GM08714 (cell line): ENCODE measurements at regions not wholly inside any gene's neighbourhood (a gene's known extent, or its start where the extent isn't known, plus 50 kb on each side); places are given as distances from the start of the nearest gene placed in this dataset.

Experiments
- H3K4me3 ChIP-seq: fragments of 200-500 bp; sonication (Bioruptor generic); 2 replicates; pipeline ENCODE4 v1.5.1; 2014; ENCODE audit warnings: mild to moderate bottlenecking, low read length, inconsistent platforms
- ZNF274 ChIP-seq: IDR thresholded peaks from 2 replicates; pipeline ENCODE4 v1.6.1; 2012; ENCODE audit warnings: mild to moderate bottlenecking, low read depth, low read length

DNA sequence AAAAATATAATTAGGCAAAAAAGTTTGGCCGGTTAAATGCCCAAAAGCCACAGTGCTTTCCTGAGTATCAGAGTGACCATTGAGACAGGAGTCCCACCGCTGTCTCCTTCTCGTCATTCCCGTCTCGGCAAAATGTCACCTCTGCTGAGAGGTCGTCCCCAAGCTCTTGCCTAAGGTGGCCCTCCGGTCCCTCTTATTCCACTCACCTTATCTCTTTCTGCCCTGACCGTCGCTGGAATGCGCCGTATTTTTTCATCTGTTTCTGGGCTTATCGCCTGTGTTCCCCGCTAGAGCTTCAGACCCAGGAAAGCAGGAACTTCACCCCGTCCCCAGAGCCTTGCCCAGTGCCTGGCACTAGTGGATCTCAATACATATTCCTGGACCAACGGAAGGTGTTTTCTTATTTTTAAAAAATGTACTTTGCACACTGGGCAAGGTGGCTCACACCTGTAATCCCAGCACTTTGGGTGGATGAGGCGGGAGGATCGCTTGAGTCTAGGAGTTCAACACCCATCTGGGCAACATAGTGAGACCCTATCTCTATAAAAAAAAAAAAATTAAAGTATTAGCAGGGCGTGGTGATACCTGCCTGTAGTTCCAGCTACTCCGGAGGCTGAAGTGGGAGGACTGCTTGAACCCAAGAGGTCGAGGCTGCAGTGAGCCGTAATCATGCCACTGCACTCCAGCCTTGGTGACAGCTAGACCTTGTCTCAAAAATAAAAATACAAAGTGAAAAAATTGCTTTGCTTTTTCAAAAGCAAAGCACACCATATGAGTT is 122.8 kb upstream of the PTPN1 start:
- no peak for TF ChIP-seq ZNF274

DNA sequence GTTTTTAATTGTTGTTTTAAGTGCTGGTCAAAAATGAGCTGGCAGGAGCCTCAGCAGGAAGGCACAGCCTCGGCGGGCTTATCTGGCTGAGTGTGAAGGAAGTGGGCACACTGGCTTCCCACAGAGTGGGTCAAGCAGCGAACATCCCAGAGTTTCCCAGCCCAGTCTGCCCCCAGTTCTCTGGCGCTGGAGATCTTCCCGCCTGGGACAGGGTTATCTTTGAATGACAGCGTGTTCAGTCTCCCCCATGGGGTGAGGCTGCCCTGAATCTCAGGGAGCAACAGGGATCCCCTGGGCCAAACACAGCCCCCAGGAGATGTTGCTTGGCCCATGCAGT is 122.2 kb upstream of the PTPN1 start:
- TF ChIP-seq ZNF274: no peak

More for the DNA sequence above, 122.8 kb upstream of the PTPN1 start:
- no peak overlapping the region for H3K4me3 ChIP-seq

DNA sequence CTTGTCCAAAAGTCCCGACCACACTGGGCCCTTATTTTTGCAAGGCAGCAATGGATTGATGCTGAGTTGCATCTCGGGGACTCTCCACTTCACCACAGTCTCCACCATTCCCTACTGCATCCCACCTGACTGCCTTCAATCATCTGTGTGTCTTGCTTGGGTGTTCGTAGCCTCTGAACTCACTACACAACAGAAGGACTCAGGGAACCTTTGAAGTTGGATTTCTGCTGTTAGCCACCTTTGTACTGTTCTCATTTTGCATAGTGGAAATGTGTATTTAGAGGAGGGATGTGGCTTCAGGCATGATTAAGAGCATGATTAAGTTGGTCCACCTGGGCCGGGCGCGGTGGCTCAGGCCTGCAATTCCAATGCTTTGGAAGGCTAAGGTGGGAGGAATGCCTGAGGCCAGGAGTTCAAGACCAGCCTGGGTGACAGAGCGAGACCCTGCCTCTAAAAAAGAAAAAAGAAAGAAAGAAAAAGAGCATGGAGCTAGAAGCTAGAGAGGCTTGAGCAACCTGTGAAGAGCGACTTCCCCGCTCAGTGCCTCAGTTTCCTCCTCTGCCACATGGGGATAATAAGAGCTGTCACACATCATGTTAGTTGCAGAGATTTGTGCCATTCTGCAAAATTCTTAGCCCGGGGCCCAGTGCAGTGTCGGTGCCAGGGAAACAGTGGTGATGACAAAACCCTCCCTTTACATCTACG is 121.3 kb upstream of the PTPN1 start:
- no peak for TF ChIP-seq ZNF274
- H3K4me3 ChIP-seq: no peak overlapping the region

More for the DNA sequence above, 122.2 kb upstream of the PTPN1 start:
- H3K4me3 ChIP-seq: no peak overlapping the region

DNA sequence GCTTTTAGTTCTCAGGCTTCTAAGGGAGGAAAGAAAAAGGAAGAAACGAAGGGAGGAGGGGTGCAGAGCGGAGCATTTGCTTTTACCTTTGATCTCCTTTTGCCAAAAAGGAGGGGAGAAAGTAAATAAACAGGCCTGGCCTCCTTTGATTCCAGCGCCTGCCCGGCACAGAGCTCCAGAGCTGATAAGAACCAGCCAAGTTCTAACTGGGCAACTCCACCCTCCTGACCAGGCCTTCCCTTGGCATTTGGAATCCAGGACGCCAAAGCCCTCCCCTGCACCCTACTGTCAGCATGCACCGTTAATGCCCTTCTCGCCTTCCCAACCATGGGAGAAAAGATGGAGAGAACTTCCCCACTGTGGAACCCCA is 120.8 kb upstream of the PTPN1 start:
- no peak for TF ChIP-seq ZNF274

DNA sequence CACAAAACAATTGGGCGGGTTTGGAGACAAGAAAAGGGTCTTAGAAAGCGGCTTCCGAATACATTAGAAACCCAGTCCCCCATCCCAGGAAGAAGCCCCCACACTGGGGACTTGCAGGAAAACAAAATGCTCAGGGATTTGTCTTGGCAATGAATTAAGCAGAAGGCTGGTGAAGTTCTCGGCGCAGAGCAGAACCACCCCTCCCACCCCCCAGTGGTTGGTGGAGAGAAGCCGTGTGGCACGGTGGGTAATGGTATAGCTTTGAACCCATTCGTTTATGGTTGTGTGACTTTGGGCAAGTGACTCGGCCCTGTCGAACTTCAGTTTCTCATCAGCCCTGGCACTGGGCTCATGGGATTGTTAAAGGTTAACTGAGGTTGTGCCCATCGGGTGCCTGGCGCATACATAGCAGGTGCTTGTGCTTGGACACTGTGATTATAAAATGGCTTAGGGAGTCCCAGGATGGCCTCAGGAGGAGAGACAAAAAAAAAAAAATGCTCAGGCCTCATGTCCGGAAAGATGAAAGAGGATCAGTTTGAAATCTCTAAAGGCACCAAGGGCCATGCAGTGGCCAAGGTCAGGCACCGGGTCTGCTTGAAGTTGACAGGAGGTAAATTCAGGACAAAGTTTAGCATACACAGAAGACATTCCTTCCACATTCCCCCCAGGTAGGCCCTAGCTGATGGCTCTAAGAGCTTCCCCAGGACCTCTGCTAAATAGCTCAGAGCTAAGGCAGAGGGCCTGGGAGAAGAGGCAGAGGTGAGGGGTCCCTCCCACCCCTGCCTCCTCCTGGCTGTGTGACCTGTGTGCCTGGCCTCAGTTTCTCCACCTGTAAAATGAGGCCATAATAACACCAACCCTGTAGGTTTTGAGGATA is 120.1 kb upstream of the PTPN1 start:
- no peak for TF ChIP-seq ZNF274
- H3K4me3 ChIP-seq: no peak overlapping the region

More for the DNA sequence above, 120.8 kb upstream of the PTPN1 start:
- H3K4me3 ChIP-seq: no peak overlapping the region

DNA sequence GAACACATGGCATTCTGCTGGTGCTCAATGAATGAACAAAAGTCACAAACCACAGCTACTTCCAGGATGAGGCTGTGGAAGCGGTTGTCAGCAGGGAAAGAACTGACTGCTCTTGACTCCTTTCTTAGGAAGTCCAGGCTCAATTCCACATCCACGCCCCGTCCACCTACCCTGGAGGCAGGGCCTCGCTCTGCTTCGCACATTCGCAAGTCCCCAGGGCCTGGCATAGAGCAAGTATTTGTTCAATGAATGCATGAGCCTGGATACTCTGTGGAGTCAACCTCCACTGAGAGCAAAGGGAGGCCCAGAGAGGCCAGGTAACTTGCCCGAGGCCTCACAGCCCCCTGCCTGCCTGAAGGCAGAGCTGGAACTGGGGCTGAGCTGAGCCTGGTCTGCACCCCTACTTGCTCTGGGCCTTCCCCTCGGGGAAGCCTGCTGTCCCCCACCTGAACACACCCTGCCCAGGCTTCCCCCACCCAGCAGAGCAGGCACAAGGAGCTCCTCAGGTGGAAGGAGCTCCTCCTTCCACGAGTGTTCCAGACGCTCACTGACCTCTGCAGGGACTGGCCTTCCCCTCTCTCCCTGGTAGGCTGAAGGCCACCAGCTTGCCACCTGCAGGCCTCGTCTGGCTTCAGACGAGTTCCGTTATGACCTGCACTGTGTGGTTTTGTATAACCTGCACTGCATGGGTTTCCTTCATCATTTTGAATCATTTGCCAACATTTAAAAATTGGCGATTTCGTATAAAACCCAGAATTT is 119.3 kb upstream of the PTPN1 start:
- H3K4me3 ChIP-seq: no peak overlapping the region
- no peak for TF ChIP-seq ZNF274

DNA sequence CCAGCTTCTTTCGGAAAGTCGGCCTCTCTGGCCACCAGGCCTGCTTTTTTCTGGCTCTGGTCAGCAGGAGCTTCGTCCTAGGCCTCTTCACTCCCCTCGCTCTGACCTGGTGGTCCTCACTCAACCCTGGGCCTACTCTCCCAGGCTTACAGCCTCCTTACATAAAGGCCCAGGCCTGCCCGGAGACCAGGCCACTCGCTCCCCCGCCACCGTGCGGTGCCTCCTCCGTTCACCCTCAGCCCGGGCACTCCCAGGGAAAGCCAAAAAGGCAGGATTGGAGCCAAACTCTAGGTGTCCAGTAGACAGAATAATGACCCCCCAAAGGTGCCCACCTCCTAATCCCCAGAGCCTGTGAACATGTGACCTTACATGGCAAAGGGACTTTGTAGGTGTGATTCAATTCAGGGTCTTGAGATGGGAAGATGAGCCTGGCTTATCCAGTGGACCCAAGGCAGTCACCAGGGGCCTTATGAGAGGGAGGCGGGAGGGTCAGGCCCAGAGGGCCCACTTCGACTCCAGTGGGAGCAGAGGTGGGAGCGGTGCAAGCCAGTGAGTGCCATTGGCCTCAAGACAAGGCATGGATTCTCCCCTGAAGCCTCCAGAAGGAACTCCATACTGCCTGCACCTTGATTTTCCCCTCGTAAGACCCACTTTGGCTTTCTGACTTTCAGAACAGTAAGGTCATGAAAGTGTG is 118.6 kb upstream of the PTPN1 start:
- no peak for TF ChIP-seq ZNF274

DNA sequence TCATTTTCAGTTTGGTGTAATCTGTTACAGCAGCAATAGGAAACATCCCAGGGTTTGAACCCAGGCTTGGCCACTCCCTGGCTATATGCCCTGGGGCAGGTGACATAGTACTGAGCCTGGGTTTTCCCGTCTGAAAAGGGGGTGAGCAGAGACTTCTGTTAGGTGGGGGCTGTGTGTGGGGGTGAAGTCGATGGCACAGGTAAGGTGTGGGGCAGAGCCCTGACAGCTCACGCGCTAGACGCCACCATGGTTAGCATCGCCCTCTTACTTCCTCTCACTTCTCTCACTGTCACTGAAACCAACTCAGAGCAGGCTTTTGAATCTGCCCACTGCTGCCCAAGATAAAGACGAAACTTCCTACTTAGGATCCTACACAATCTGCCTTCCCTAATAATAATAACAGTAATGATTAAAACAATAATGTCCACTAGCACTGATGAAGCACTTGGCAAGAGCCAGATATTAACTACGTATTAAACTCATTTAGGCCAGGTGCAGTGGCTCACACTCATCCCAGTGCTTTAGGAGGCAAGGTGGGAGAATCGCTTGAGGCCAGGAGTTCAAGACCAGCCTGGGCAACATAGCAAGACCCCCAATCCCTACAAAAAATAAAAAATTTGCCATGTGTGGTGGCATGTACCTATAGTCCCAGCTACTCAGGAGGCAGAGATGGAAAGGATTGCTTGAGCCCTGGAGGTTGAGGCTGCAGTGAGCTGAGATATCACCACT is 117.9 kb upstream of the PTPN1 start:
- no peak overlapping the region for H3K4me3 ChIP-seq
- TF ChIP-seq ZNF274: no peak

More for the DNA sequence above, 118.6 kb upstream of the PTPN1 start:
- H3K4me3 ChIP-seq: no peak overlapping the region

DNA sequence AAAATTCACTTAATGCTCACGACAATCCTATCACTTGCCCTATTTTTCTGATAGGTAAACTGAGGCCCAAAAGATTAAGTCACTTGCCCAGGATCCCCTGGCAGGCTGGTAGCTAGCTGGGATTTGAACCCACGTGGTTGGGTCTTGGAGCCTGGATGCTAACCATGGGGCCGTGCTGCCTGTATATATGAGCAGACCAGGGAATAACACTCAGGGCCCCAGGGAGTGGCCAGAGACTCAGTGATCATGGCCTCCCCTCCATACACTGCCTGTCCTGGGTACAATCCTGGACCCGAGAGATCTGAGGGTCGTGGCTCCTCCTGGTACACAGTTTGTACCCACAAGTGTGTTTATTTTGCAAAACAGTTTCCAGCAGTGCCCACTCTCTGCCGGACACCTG is 116.9 kb upstream of the PTPN1 start:
- no peak overlapping the region for H3K4me3 ChIP-seq
- no peak for TF ChIP-seq ZNF274

DNA sequence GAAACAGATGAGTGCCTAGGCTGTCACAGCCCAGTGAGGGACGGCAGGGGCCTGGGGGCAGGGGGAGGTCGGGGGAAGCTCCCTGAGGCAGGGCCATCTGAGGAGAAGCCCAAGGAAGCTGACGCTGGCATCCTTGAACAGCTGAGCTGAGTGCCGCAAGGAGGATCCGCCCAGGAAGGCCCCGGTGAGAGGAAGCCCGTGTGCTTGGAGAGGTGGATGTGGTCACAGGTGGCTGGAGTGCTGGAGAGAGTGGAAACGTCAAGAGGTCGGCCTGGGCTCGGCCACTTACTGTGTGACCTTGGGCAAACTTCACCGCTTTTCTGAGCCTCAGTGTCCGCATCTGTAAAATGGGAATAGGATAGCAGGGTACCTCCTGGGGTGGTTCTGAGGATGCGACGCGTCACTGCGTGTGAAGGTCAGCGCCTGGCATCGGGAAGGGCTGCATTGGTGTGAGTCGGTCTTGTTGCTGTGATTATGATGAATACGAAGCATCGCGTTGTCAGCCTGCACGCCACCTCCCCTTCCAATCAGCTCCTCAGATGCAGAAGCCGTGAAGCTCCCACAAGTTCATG is 116.1 kb upstream of the PTPN1 start:
- H3K4me3 ChIP-seq: no peak overlapping the region
- no peak for TF ChIP-seq ZNF274

DNA sequence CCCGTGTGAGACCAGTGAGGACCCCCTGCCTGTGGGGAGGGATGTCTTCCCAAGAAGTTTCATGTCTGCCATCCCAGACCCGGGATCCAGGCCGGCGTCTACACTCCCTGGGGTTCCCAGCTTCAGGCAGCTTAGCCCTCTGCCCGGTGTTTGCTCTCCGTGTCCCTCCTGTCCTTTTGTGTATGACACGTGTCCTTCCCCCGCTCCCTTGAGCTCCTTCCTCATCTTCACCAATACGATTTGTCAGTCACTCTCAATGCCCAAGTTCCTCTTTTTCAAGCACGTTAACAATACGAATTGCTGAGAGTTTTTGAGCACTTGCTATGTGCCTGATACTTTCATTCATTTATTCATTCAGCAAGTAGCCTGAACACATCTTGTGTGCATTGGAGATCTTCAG is 115.6 kb upstream of the PTPN1 start:
- no peak for TF ChIP-seq ZNF274
- no peak overlapping the region for H3K4me3 ChIP-seq

DNA sequence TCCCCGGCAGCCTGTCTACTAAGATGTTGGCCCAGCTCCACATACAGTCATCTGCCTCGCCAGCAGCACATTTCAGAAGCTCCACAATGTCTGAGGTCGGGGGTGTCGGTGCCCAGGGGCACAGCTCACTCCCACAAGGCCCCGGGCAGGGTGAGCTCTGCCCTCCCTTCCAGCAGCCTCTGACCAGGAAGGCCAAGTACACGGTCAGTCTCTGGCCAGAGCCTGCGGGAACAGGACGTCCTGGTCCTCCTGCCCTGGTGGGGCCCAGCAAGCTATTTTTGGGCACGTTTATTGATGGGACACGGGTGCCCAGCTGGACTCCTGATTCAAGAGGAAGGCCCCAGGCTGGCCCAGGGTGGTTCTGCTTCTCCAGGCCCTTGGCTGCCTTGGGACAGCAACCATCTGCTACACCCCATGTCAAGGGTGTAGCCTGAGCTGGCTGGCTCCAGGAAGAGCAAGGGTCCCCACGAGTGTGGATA is 114.9 kb upstream of the PTPN1 start:
- no peak for TF ChIP-seq ZNF274
- H3K4me3 ChIP-seq: no peak overlapping the region
